Osteocyte (in vitro differentiated cells): ENCODE measurements at regions not wholly inside any gene's neighbourhood (a gene's known extent, or its start where the extent isn't known, plus 50 kb on each side); places are given as distances from the start of the nearest gene placed in this dataset.

Experiments used
- DNase-seq: peaks from one replicate; pipeline ENCODE4 v3.0.0; 2021; ENCODE audit warnings: mixed read lengths; ENCODE audit not compliant: unreplicated experiment; ENCODE audit errors: extremely low spot score
- H3K27ac Mint-ChIP-seq: one replicate; pipeline ENCODE4 v1.8.0; 2021; ENCODE audit warnings: mild to moderate bottlenecking, mixed read lengths; ENCODE audit not compliant: unreplicated experiment
- H3K27me3 Mint-ChIP-seq: one replicate; pipeline ENCODE4 v1.8.0; 2021; ENCODE audit warnings: mixed read lengths; ENCODE audit not compliant: unreplicated experiment
- H3K36me3 Mint-ChIP-seq: one replicate; pipeline ENCODE4 v1.8.0; 2021; ENCODE audit warnings: mixed read lengths; ENCODE audit not compliant: unreplicated experiment
- H3K4me1 Mint-ChIP-seq: one replicate; pipeline ENCODE4 v1.8.0; 2021; ENCODE audit warnings: mixed read lengths; ENCODE audit not compliant: unreplicated experiment
- H3K4me3 Mint-ChIP-seq: one replicate; pipeline ENCODE4 v1.8.0; 2021; ENCODE audit warnings: mild to moderate bottlenecking, moderate library complexity, mixed read lengths; ENCODE audit not compliant: unreplicated experiment
- H3K9me3 Mint-ChIP-seq: one replicate; pipeline ENCODE4 v1.8.0; 2021; ENCODE audit warnings: mixed read lengths; ENCODE audit not compliant: unreplicated experiment
- CTCF ChIP-seq: fragments of 200-600 bp; sonication (generic); IDR thresholded peaks from 2 replicates; pipeline ENCODE4 v1.5.0; 2021; ENCODE audit warnings: antibody characterized with exemption, mild to moderate bottlenecking, moderate library complexity

- Mint-ChIP-seq H3K9me3 (peaks cover 34% of the 10 kb centered on the region), H3K4me1 (no peaks in the 10 kb centered on the region), H3K27ac (no peak overlapping the region), H3K36me3 (no peaks in the 10 kb centered on the region), H3K27me3 (no peaks in the 10 kb centered on the region), H3K4me3 (no peak overlapping the region)
- TF ChIP-seq CTCF: no peak
- DNase-seq: no peak
Measured at GRCh38 chr20:12808006-12808567, 200.7 kb upstream of the SPTLC3 start.

GRCh38 chr20:12815231-12815768 lies 193.5 kb upstream of the SPTLC3 start:
- TF ChIP-seq CTCF: no peak
- H3K4me1 Mint-ChIP-seq: no peaks in the 10 kb centered on the region
- no peak overlapping the region for H3K27ac Mint-ChIP-seq
- peaks cover 21% of the 10 kb centered on the region for H3K9me3 Mint-ChIP-seq
- H3K4me3 Mint-ChIP-seq: no peak overlapping the region
- no peaks in the 10 kb centered on the region for H3K27me3 Mint-ChIP-seq
- H3K36me3 Mint-ChIP-seq: no peaks in the 10 kb centered on the region
- no peak for DNase-seq

- peaks cover 19% of the 10 kb centered on the region for H3K9me3 Mint-ChIP-seq
- no peaks in the 10 kb centered on the region for H3K36me3 Mint-ChIP-seq
- no peaks in the 10 kb centered on the region for H3K4me1 Mint-ChIP-seq
- DNase-seq: no peak
- TF ChIP-seq CTCF: no peak
- no peak overlapping the region for H3K4me3 Mint-ChIP-seq
- H3K27ac Mint-ChIP-seq: no peak overlapping the region
- H3K27me3 Mint-ChIP-seq: no peaks in the 10 kb centered on the region
Measured at GRCh38 chr20:12815778-12816408, 192.9 kb upstream of the SPTLC3 start.

GRCh38 chr20:12821249-12821648 lies 187.5 kb upstream of the SPTLC3 start:
- no peak overlapping the region for H3K27ac Mint-ChIP-seq
- no peak for DNase-seq
- H3K36me3 Mint-ChIP-seq: no peaks in the 10 kb centered on the region
- no peak for TF ChIP-seq CTCF
- no peaks in the 10 kb centered on the region for H3K9me3 Mint-ChIP-seq
- H3K27me3 Mint-ChIP-seq: no peaks in the 10 kb centered on the region
- H3K4me3 Mint-ChIP-seq: no peak overlapping the region
- H3K4me1 Mint-ChIP-seq: no peaks in the 10 kb centered on the region

GRCh38 chr20:12823734-12824133 lies 185.0 kb upstream of the SPTLC3 start:
- Mint-ChIP-seq H3K27ac (no peak overlapping the region), H3K4me3 (no peak overlapping the region), H3K36me3 (no peaks in the 10 kb centered on the region), H3K4me1 (no peaks in the 10 kb centered on the region), H3K27me3 (no peaks in the 10 kb centered on the region), H3K9me3 (no peaks in the 10 kb centered on the region)
- no peak for DNase-seq
- TF ChIP-seq CTCF: no peak
